ENCODE measurements at regions not wholly inside any gene's neighbourhood (a gene's known extent, or its start where the extent isn't known, plus 50 kb on each side); places are given as distances from the start of the nearest gene placed in this dataset.

GRCh38 chr3:35954413-35954812 lies 315.1 kb downstream of the ARPP21 start:
- H3K56ac ChIP-seq (replicated peaks; ENCODE audit: insufficient read length, low read depth, low read length): no peak overlapping the region
- H2BK15ac ChIP-seq (ENCODE audit: low read length): no peak overlapping the region
- ChIA-PET CTCF (ENCODE audit: partially characterized antibody) (interaction anchor here (0.8 kb wide), 1 partner anchor 11 kb away, joined by 3 read pairs; no protein-coding TSS in a partner anchor), POLR2A (ENCODE audit: partially characterized antibody) (no interaction called here)
- no peaks in the 10 kb centered on the region for H3K27me3 ChIP-seq (replicated peaks in 1 of 4; ENCODE audit: control insufficient read depth in 3 of 4, extremely low read depth in 1 of 4, insufficient read depth in 3 of 4, low read length in 3 of 4)
- H3K27ac ChIP-seq (ENCODE audit: low read depth, low read length): no peak overlapping the region
- H3K4me2 ChIP-seq (ENCODE audit: insufficient read depth in 1 of 2, low read depth in 2 of 2, low read length in 2 of 2): no peak overlapping the region
- no peak overlapping the region for H2BK20ac ChIP-seq (ENCODE audit: low read length)
- FAIRE-seq (no peak), DNase-seq (ENCODE audit: low read depth in 1 of 2, low spot score in 2 of 2) (no peak)
- H3K4me1 ChIP-seq (replicated peaks in 1 of 4; ENCODE audit: control insufficient read depth in 3 of 4, insufficient read depth in 4 of 4, low read length in 3 of 4): no peaks in the 10 kb centered on the region
- H4K91ac ChIP-seq (replicated peaks; ENCODE audit: insufficient read length, low read length): no peak overlapping the region
- no peak overlapping the region for H4K8ac ChIP-seq (ENCODE audit: extremely low read depth, insufficient read depth, low read length)
- H2BK5ac ChIP-seq (ENCODE audit: low read depth, low read length): no peak overlapping the region
- H3K4ac ChIP-seq (replicated peaks; ENCODE audit: insufficient read length, low read depth, low read length): no peak overlapping the region
- no peak overlapping the region for H2AK5ac ChIP-seq (ENCODE audit: low read depth, low read length)
- no peaks in the 10 kb centered on the region for H3K23me2 ChIP-seq (ENCODE audit: low read depth, low read length)
- H2AFZ ChIP-seq (ENCODE audit: low read length): no peak overlapping the region
- no peaks in the 10 kb centered on the region for H3K9me3 ChIP-seq (ENCODE audit: insufficient read depth in 2 of 2, low read depth in 1 of 2, low read length in 1 of 2)
- H3K79me1 ChIP-seq (ENCODE audit: low read depth, low read length): no peaks in the 10 kb centered on the region
- H3K23ac ChIP-seq (ENCODE audit: insufficient read length): no peak overlapping the region
- no peak overlapping the region for H3K9ac ChIP-seq (replicated peaks in 1 of 4; ENCODE audit: extremely low read depth in 1 of 4, low read depth in 3 of 4, low read length in 3 of 4)
- H3K79me2 ChIP-seq (ENCODE audit: control insufficient read depth in 1 of 2, insufficient read depth in 2 of 2, low read length in 2 of 2): no peaks in the 10 kb centered on the region
- H3K4me3 ChIP-seq (ENCODE audit: extremely low read depth in 1 of 4, insufficient read depth in 2 of 4, low read depth in 3 of 4, low read length in 4 of 4): no peak overlapping the region
- H2BK12ac ChIP-seq (ENCODE audit: low read depth, low read length): no peak overlapping the region
- H4K20me1 ChIP-seq (replicated peaks in 1 of 2; ENCODE audit: control insufficient read depth in 1 of 2, insufficient read depth in 2 of 2, low read length in 2 of 2): no peaks in the 10 kb centered on the region
- no peak overlapping the region for H3K18ac ChIP-seq (ENCODE audit: extremely low read depth, low read length)
- no peaks in the 10 kb centered on the region for H3K36me3 ChIP-seq (ENCODE audit: control insufficient read depth in 2 of 4, insufficient read depth in 4 of 4, low read length in 3 of 4)
- H3K14ac ChIP-seq (ENCODE audit: insufficient read length): no peak overlapping the region
- no peak overlapping the region for H4K5ac ChIP-seq (ENCODE audit: insufficient read length, low read depth, low read length)
- H2BK120ac ChIP-seq (replicated peaks; ENCODE audit: low read depth, low read length): no peak overlapping the region
- TF ChIP-seq MAX (IDR thresholded peaks at IDR 0.05): no peak
- no peak for TF ChIP-seq TAF1 (IDR thresholded peaks at IDR 0.05; ENCODE audit: low read depth, low read length)
- TF ChIP-seq ATF2 (IDR thresholded peaks at IDR 0.05; ENCODE audit: low read length): no peak
- no peak for TF ChIP-seq EGR1 (IDR thresholded peaks at IDR 0.05; ENCODE audit: borderline replicate concordance, low read depth, low read length)
- no peak for TF ChIP-seq CBX5 (IDR thresholded peaks at IDR 0.05; ENCODE audit: low read depth, low read length)
- no peak for TF ChIP-seq JUN (IDR thresholded peaks at IDR 0.05; ENCODE audit: low read depth, low read length)
- no peak for TF ChIP-seq SIX5 (IDR thresholded peaks at IDR 0.05; ENCODE audit: low read depth, low read length)
- TF ChIP-seq NANOG (IDR thresholded peaks at IDR 0.05; ENCODE audit: insufficient read depth, low read depth, low read length, poor library complexity, severe bottlenecking): no peak
- TF ChIP-seq GTF2F1 (IDR thresholded peaks at IDR 0.05; ENCODE audit: borderline replicate concordance, low read depth, low read length): no peak
- no peak for TF ChIP-seq EZH2 (IDR thresholded peaks at IDR 0.05; ENCODE audit: low read depth, low read length, severe bottlenecking)
- no peak for TF ChIP-seq TBP (IDR thresholded peaks at IDR 0.05; ENCODE audit: low read depth, low read length)
- no peak for TF ChIP-seq MAFK (IDR thresholded peaks at IDR 0.05; ENCODE audit: low read depth, low read length)
- TF ChIP-seq RXRA (IDR thresholded peaks at IDR 0.05; ENCODE audit: insufficient read depth, low read depth, low read length): no peak
- TF ChIP-seq FOSL1 (IDR thresholded peaks at IDR 0.05; ENCODE audit: insufficient read depth, low read depth, low read length): no peak
- no peak for TF ChIP-seq KDM5A (IDR thresholded peaks at IDR 0.05; ENCODE audit: low read length)

All from H1 (cell line).